ENCODE measurements at regions not wholly inside any gene's neighbourhood (a gene's known extent, or its start where the extent isn't known, plus 50 kb on each side); places are given as distances from the start of the nearest gene placed in this dataset.

GRCh38 chr2:167493862-167494261, 605.6 kb downstream of the XIRP2 start:
- TF ChIP-seq EP300 (IDR thresholded peaks at IDR 0.05) (no peak), POLR2A (IDR thresholded peaks at IDR 0.05) (no peak)
- TF ChIP-seq, protein P1, sequence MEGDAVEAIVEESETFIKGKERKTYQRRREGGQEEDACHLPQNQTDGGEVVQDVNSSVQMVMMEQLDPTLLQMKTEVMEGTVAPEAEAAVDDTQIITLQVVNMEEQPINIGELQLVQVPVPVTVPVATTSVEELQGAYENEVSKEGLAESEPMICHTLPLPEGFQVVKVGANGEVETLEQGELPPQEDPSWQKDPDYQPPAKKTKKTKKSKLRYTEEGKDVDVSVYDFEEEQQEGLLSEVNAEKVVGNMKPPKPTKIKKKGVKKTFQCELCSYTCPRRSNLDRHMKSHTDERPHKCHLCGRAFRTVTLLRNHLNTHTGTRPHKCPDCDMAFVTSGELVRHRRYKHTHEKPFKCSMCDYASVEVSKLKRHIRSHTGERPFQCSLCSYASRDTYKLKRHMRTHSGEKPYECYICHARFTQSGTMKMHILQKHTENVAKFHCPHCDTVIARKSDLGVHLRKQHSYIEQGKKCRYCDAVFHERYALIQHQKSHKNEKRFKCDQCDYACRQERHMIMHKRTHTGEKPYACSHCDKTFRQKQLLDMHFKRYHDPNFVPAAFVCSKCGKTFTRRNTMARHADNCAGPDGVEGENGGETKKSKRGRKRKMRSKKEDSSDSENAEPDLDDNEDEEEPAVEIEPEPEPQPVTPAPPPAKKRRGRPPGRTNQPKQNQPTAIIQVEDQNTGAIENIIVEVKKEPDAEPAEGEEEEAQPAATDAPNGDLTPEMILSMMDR (IDR thresholded peaks at IDR 0.05) = no peak
